Trophoblast cell (in vitro differentiated cells and primary cell): ENCODE measurements at regions not wholly inside any gene's neighbourhood (a gene's known extent, or its start where the extent isn't known, plus 50 kb on each side); places are given as distances from the start of the nearest gene placed in this dataset.

Experiments used
- DNase-seq, 2 donors: peaks; one replicate each; pipeline ENCODE4 v3.0.0-alpha.2; 2016
- H2AFZ ChIP-seq: 2 replicates; pipeline ENCODE4 v1.6.1; 2013; ENCODE audit warnings: low read length, moderate library complexity, mild to moderate bottlenecking; ENCODE audit not compliant: insufficient read depth, poor library complexity
- H2AK5ac ChIP-seq: 2 replicates; pipeline ENCODE4 v1.6.1; 2013; ENCODE audit warnings: mild to moderate bottlenecking, low read length
- H2BK120ac ChIP-seq: 2 replicates; pipeline ENCODE4 v1.6.1; 2013; ENCODE audit warnings: low read length, mild to moderate bottlenecking, moderate library complexity; ENCODE audit not compliant: insufficient read depth, poor library complexity
- H2BK12ac ChIP-seq: 2 replicates; pipeline ENCODE4 v1.6.1; 2013; ENCODE audit warnings: mild to moderate bottlenecking, low read length, moderate library complexity
- H2BK5ac ChIP-seq: 2 replicates; pipeline ENCODE4 v1.6.1; 2013; ENCODE audit warnings: low read length, low read depth, moderate library complexity, mild to moderate bottlenecking; ENCODE audit not compliant: poor library complexity
- H3K14ac ChIP-seq: 2 replicates; pipeline ENCODE4 v1.6.1; 2013; ENCODE audit warnings: mild to moderate bottlenecking, low read length
- H3K18ac ChIP-seq: 2 replicates; pipeline ENCODE4 v1.6.1; 2013; ENCODE audit warnings: mild to moderate bottlenecking, low read length
- H3K23ac ChIP-seq: 2 replicates; pipeline ENCODE4 v1.6.1; 2013; ENCODE audit warnings: low read length
- H3K27ac ChIP-seq: 2 replicates; pipeline ENCODE4 v1.5.1; 2013; ENCODE audit warnings: low read depth, mild to moderate bottlenecking, inconsistent platforms, low read length, moderate library complexity
- H3K27me3 ChIP-seq: 2 replicates; pipeline ENCODE4 v1.6.1; 2013; ENCODE audit warnings: inconsistent platforms, mild to moderate bottlenecking, low read length, moderate library complexity; ENCODE audit not compliant: insufficient read depth
- H3K36me3 ChIP-seq, 2 experiments: 1 replicate in 1 of 2; 2 replicates in 1 of 2; pipeline ENCODE4 v1.6.1; 2013; ENCODE audit warnings: low read length in 2 of 2, mild to moderate bottlenecking in 2 of 2, moderate library complexity in 1 of 2; ENCODE audit not compliant: insufficient read depth in 2 of 2, control insufficient read depth in 1 of 2
- H3K4ac ChIP-seq: 2 replicates; pipeline ENCODE4 v1.6.1; 2013; ENCODE audit warnings: low read depth, mild to moderate bottlenecking, low read length, moderate library complexity
- H3K4me1 ChIP-seq, 2 experiments: 1 replicate in 1 of 2; 2 replicates in 1 of 2; pipeline ENCODE4 v1.6.1; 2013; ENCODE audit warnings: low read length in 2 of 2, mild to moderate bottlenecking in 2 of 2, moderate library complexity in 1 of 2; ENCODE audit not compliant: insufficient read depth in 2 of 2, control insufficient read depth in 1 of 2
- H3K4me2 ChIP-seq: 2 replicates; pipeline ENCODE4 v1.6.1; 2013; ENCODE audit warnings: inconsistent platforms, mild to moderate bottlenecking, low read length, moderate library complexity
- H3K4me3 ChIP-seq: 2 replicates; pipeline ENCODE4 v1.5.1; 2013; ENCODE audit warnings: mild to moderate bottlenecking, low read depth, low read length, inconsistent platforms
- H3K79me1 ChIP-seq: one replicate; pipeline ENCODE4 v1.6.1; 2013; ENCODE audit warnings: low read length
- H3K79me2 ChIP-seq: 2 replicates; pipeline ENCODE4 v1.6.1; 2013; ENCODE audit warnings: low read length, mild to moderate bottlenecking; ENCODE audit not compliant: control insufficient read depth, insufficient read depth, poor library complexity
- H3K9ac ChIP-seq: 2 replicates; pipeline ENCODE4 v1.6.1; 2013; ENCODE audit warnings: mild to moderate bottlenecking, low read length
- H3K9me3 ChIP-seq: 2 replicates; pipeline ENCODE4 v1.6.1; 2013; ENCODE audit warnings: low read depth, mild to moderate bottlenecking, control low read depth, inconsistent platforms, low read length; ENCODE audit not compliant: insufficient read depth
- H4K12ac ChIP-seq: 2 replicates; pipeline ENCODE4 v1.6.1; 2013; ENCODE audit warnings: low read depth, mild to moderate bottlenecking, low read length, moderate library complexity
- H4K8ac ChIP-seq: 2 replicates; pipeline ENCODE4 v1.6.1; 2013; ENCODE audit warnings: low read depth, mild to moderate bottlenecking, low read length, moderate library complexity
- H4K91ac ChIP-seq: one replicate; pipeline ENCODE4 v1.6.1; 2013; ENCODE audit warnings: low read depth, mild to moderate bottlenecking, low read length, moderate library complexity
- whole genome bisulfite sequencing: extraction: QIAGEN DNeasy Blood & Tissue Kit; methylation state at CpG from one replicate; pipeline ENCODE4 v1.1.7; 2013; ENCODE audit warnings: missing lambda C conversion rate; ENCODE audit not compliant: insufficient read length, insufficient coverage; ENCODE audit errors: extremely low coverage; 5-methylcytosine and 5-hydroxymethylcytosine counted together

GRCh38 chr4:120636120-120636630 is 286.4 kb downstream of the PRDM5 start:
- H2BK5ac ChIP-seq, result no peak overlapping the region
- H3K14ac ChIP-seq, result no peak overlapping the region
- H3K79me2 ChIP-seq, result no peaks in the 10 kb centered on the region
- DNase-seq, result no peak
- no peak overlapping the region for H3K18ac ChIP-seq
- H3K9ac ChIP-seq, result no peak overlapping the region
- no peak overlapping the region for H4K8ac ChIP-seq
- WGBS, result no CpG with 5 or more reads among the region's 6 CpGs
- no peak overlapping the region for H3K4me3 ChIP-seq
- H3K36me3 ChIP-seq, result no peaks in the 10 kb centered on the region
- no peak overlapping the region for H2BK12ac ChIP-seq
- no peak overlapping the region for H4K91ac ChIP-seq
- H3K23ac ChIP-seq, result no peak overlapping the region
- no peaks in the 10 kb centered on the region for H3K9me3 ChIP-seq
- no peak overlapping the region for H3K27ac ChIP-seq
- H2AFZ ChIP-seq, result no peak overlapping the region
- H3K4me1 ChIP-seq, result no peaks in the 10 kb centered on the region
- H2AK5ac ChIP-seq, result no peak overlapping the region
- no peak overlapping the region for H2BK120ac ChIP-seq
- no peak overlapping the region for H3K4me2 ChIP-seq
- H3K79me1 ChIP-seq, result no peaks in the 10 kb centered on the region
- no peaks in the 10 kb centered on the region for H3K27me3 ChIP-seq
- no peak overlapping the region for H4K12ac ChIP-seq
- H3K4ac ChIP-seq, result no peak overlapping the region

- H3K4me1 ChIP-seq, result no peaks in the 10 kb centered on the region
- no peak overlapping the region for H3K4me2 ChIP-seq
- H3K4me3 ChIP-seq, result no peak overlapping the region
- H3K27ac ChIP-seq, result no peak overlapping the region
- no peaks in the 10 kb centered on the region for H3K27me3 ChIP-seq
- H4K91ac ChIP-seq, result no peak overlapping the region
- no peaks in the 10 kb centered on the region for H3K79me2 ChIP-seq
- DNase-seq, result no peak
- no peak overlapping the region for H2BK12ac ChIP-seq
- no peak overlapping the region for H2BK120ac ChIP-seq
- no peaks in the 10 kb centered on the region for H3K79me1 ChIP-seq
- H2AK5ac ChIP-seq, result no peak overlapping the region
- H2AFZ ChIP-seq, result no peak overlapping the region
- H3K14ac ChIP-seq, result no peak overlapping the region
- no peaks in the 10 kb centered on the region for H3K36me3 ChIP-seq
- H4K12ac ChIP-seq, result no peak overlapping the region
- no peak overlapping the region for H3K18ac ChIP-seq
- H4K8ac ChIP-seq, result no peak overlapping the region
- no peak overlapping the region for H2BK5ac ChIP-seq
- H3K9me3 ChIP-seq, result no peaks in the 10 kb centered on the region
- H3K23ac ChIP-seq, result no peak overlapping the region
- H3K9ac ChIP-seq, result no peak overlapping the region
- no peak overlapping the region for H3K4ac ChIP-seq
Observed at GRCh38 chr4:120633810-120634209, 288.7 kb downstream of the PRDM5 start.

GRCh38 chr4:120630427-120630826 is 292.1 kb downstream of the PRDM5 start:
- Histone ChIP-seq H2AFZ (no peak overlapping the region), H2BK12ac (no peak overlapping the region), H3K4me2 (no peak overlapping the region), H3K4ac (no peak overlapping the region), H3K27ac (no peak overlapping the region), H3K9ac (no peak overlapping the region), H3K23ac (no peak overlapping the region), H4K91ac (no peak overlapping the region), H3K9me3 (no peaks in the 10 kb centered on the region), H4K12ac (no peak overlapping the region), H3K36me3 (no peaks in the 10 kb centered on the region), H2BK5ac (no peak overlapping the region), H2AK5ac (no peak overlapping the region), H3K79me1 (no peaks in the 10 kb centered on the region), H3K27me3 (no peaks in the 10 kb centered on the region), H3K4me1 (no peaks in the 10 kb centered on the region), H2BK120ac (no peak overlapping the region), H4K8ac (no peak overlapping the region), H3K18ac (no peak overlapping the region), H3K79me2 (no peaks in the 10 kb centered on the region), H3K14ac (no peak overlapping the region), H3K4me3 (no peak overlapping the region)
- no peak for DNase-seq
- no CpG with 5 or more reads among the region's 1 CpG for WGBS

GRCh38 chr4:120629546-120630108 is 292.9 kb downstream of the PRDM5 start:
- no peak overlapping the region for H3K4ac ChIP-seq
- H3K23ac ChIP-seq, result no peak overlapping the region
- H3K18ac ChIP-seq, result no peak overlapping the region
- no peak overlapping the region for H3K27ac ChIP-seq
- no peak overlapping the region for H2AFZ ChIP-seq
- no peak overlapping the region for H4K12ac ChIP-seq
- H2BK12ac ChIP-seq, result no peak overlapping the region
- no peaks in the 10 kb centered on the region for H3K9me3 ChIP-seq
- no peak overlapping the region for H2BK120ac ChIP-seq
- no peak overlapping the region for H2AK5ac ChIP-seq
- no peaks in the 10 kb centered on the region for H3K79me2 ChIP-seq
- no peak for DNase-seq
- H3K4me2 ChIP-seq, result no peak overlapping the region
- no peak overlapping the region for H3K9ac ChIP-seq
- no peaks in the 10 kb centered on the region for H3K36me3 ChIP-seq
- H3K14ac ChIP-seq, result no peak overlapping the region
- H3K79me1 ChIP-seq, result no peaks in the 10 kb centered on the region
- no peak overlapping the region for H3K4me3 ChIP-seq
- H3K4me1 ChIP-seq, result no peaks in the 10 kb centered on the region
- no peaks in the 10 kb centered on the region for H3K27me3 ChIP-seq
- H4K8ac ChIP-seq, result no peak overlapping the region
- no CpG with 5 or more reads among the region's 3 CpGs for WGBS
- no peak overlapping the region for H2BK5ac ChIP-seq
- no peak overlapping the region for H4K91ac ChIP-seq
